ENCODE measurements at regions not wholly inside any gene's neighbourhood (a gene's known extent, or its start where the extent isn't known, plus 50 kb on each side); places are given as distances from the start of the nearest gene placed in this dataset.

DNA sequence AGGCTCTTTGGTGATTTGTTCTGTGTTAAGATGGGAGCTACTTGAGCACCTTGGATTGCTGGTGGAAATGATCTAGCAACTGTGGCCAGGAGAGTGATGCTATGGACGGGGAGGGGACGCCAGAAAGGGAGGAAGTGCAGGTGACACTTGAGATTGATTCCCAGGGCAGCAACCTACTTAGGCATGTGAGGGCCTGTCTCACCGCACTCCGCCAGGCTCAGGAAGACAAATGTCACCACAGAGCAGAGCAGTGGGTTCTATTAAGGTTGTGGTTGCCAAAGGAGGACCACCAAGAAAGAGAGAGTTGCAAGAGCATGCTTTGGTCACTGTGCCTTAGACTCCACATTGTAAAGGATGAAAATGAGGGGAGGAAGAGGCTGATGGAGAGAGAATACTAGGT is 404.3 kb downstream of the IRX1 start:
- FAIRE-seq (no peak), DNase-seq (ENCODE audit: low read depth, low spot score) (no peak)
- Histone ChIP-seq H4K20me1 (replicated peaks; ENCODE audit: control insufficient read depth, extremely low read depth, insufficient read depth, low read length) (no peaks in the 10 kb centered on the region), H3K9ac (replicated peaks; ENCODE audit: extremely low read depth, insufficient read depth, low read length) (no peak overlapping the region), H3K79me2 (ENCODE audit: control insufficient read depth, insufficient read depth, low read length) (no peaks in the 10 kb centered on the region), H3K4me3 (replicated peaks in 1 of 3; ENCODE audit: insufficient read depth in 1 of 3, low read depth in 1 of 3, low read length in 3 of 3) (no peak overlapping the region), H3K27ac (ENCODE audit: insufficient read depth, low read depth, low read length) (no peak overlapping the region), H3K4me1 (ENCODE audit: control insufficient read depth, extremely low read depth, insufficient read depth, low read length) (peaks cover 22% of the 10 kb centered on the region), H3K9me1 (replicated peaks; ENCODE audit: control insufficient read depth, extremely low read depth, insufficient read depth, low read length) (no peaks in the 10 kb centered on the region), H3K27me3 (ENCODE audit: control insufficient read depth in 2 of 2, insufficient read depth in 2 of 2, low read length in 2 of 2) (no peaks in the 10 kb centered on the region), H3K4me2 (ENCODE audit: insufficient read depth, low read length) (no peak overlapping the region), H2AFZ (ENCODE audit: low read depth, low read length) (no peak overlapping the region), H3K9me3 (replicated peaks; ENCODE audit: control insufficient read depth, insufficient read depth, low read length) (no peaks in the 10 kb centered on the region), H3K36me3 (ENCODE audit: control insufficient read depth in 2 of 2, extremely low read depth in 1 of 2, insufficient read depth in 2 of 2, low read length in 2 of 2) (no peaks in the 10 kb centered on the region)
- dilution Hi-C loops (cut with MboI; ENCODE audit: extremely low pct_ligation_motif_present, low sequenced_read_pairs) = no loop called here
- BruUV-seq (replicated peaks) = no TSS peak
- CTCF ChIA-PET = no interaction called here
- TF ChIP-seq FOS (IDR thresholded peaks at IDR 0.05; ENCODE audit: borderline replicate concordance, insufficient read depth, low read length) (no peak), MAX (IDR thresholded peaks at IDR 0.05; ENCODE audit: insufficient read depth, insufficient read length) (no peak), CTCF (IDR thresholded peaks at IDR 0.05; ENCODE audit: extremely low read depth in 1 of 2, insufficient read depth in 1 of 2, low read depth in 1 of 2, low read length in 2 of 2) (no peak), POLR2A (IDR thresholded peaks at IDR 0.05; ENCODE audit: low read depth, low read length) (no peak), MYC (IDR thresholded peaks at IDR 0.05; ENCODE audit: low read depth, low read length) (no peak), GATA2 (IDR thresholded peaks at IDR 0.05; ENCODE audit: insufficient read depth, insufficient read length, low read depth, low read length) (no peak), POLR2AphosphoS5 (IDR thresholded peaks at IDR 0.05; ENCODE audit: insufficient read depth, low read depth, low read length) (no peak), EZH2 (IDR thresholded peaks at IDR 0.05; ENCODE audit: borderline replicate concordance, low read depth, low read length, severe bottlenecking) (no peak), JUN (IDR thresholded peaks at IDR 0.05; ENCODE audit: borderline replicate concordance, insufficient read depth, insufficient read length, low read depth) (no peak)
- intact Hi-C loops (cut with micrococcal nuclease) = no loop called here
- POLR2A ChIA-PET = no interaction called here
